Erythroblast (primary cell): ENCODE measurements at regions not wholly inside any gene's neighbourhood (a gene's known extent, or its start where the extent isn't known, plus 50 kb on each side); places are given as distances from the start of the nearest gene placed in this dataset.

Source experiments
- GATA1 ChIP-seq: IDR thresholded peaks from 2 replicates; pipeline ENCODE4 v1.6.1; 2011; ENCODE audit warnings: low read depth, mild to moderate bottlenecking, control low read depth, low read length, moderate library complexity
- POLR2A ChIP-seq: IDR thresholded peaks from 2 replicates; pipeline ENCODE4 v1.6.1; 2011; ENCODE audit warnings: mild to moderate bottlenecking, low read length

DNA sequence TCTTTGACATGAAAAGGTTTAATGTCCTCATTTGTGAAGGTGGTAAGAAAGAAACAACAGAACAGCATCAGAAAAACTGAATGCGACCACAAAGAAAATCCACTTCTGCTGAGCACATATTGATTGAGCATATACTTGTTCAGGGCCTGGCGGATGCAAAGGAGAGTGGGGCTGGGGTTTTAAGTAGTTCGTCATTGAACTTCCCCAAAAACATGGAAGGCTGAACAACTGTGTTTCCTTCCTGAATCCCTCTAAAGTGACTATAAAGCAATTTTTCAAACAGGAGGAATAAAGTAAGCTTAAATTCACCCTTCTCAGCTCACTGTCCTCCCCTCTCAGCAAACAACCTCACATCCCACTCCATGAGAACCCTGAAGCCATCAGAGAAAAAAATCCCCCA lies 262.9 kb downstream of the AGTPBP1 start:
- no peak for TF ChIP-seq GATA1
- TF ChIP-seq POLR2A = no peak
